Kidney (tissue), 13 donors: ENCODE measurements at regions not wholly inside any gene's neighbourhood (a gene's known extent, or its start where the extent isn't known, plus 50 kb on each side); places are given as distances from the start of the nearest gene placed in this dataset.

Source experiments
- DNase-seq, 5 donors: peaks; one replicate each; pipeline ENCODE4 v3.0.0-alpha.2; 2013 to 2020
- FAIRE-seq: peaks from 2 replicates; lab custom pipeline; 2012; peaks lifted over from hg19 to GRCh38; lab: Jason Lieb, UNC
- H3K27ac ChIP-seq, 2 donors: one replicate each; pipeline ENCODE4 v1.7.0; 2013; ENCODE audit warnings: low read depth in 2 of 2, low read length in 2 of 2, inconsistent platforms in 1 of 2
- H3K27me3 ChIP-seq: one replicate; pipeline ENCODE4 v1.7.1; 2013; ENCODE audit warnings: low read length, inconsistent platforms; ENCODE audit not compliant: control insufficient read depth, insufficient read depth
- H3K36me3 ChIP-seq, 3 donors: one replicate each; pipeline versions ENCODE4 v1.7.0 to v1.7.1; 2013; ENCODE audit warnings: low read length in 3 of 3, control low read depth in 1 of 3, inconsistent platforms in 1 of 3; ENCODE audit not compliant: insufficient read depth in 3 of 3, control insufficient read depth in 2 of 3
- H3K4me1 ChIP-seq, 3 donors: one replicate each; pipeline versions ENCODE4 v1.7.0 to v1.7.1; 2013; ENCODE audit warnings: low read length in 3 of 3, inconsistent platforms in 1 of 3, low read depth in 1 of 3; ENCODE audit not compliant: control insufficient read depth in 2 of 3, insufficient read depth in 2 of 3
- H3K4me3 ChIP-seq, 3 donors: one replicate each; pipeline versions ENCODE4 v1.7.0 to v1.8.1; 2013; ENCODE audit warnings: low read length in 3 of 3, control low read depth in 1 of 3, inconsistent platforms in 1 of 3
- H3K9ac ChIP-seq, 3 donors: one replicate each; pipeline versions ENCODE4 v1.7.0 to v1.7.1; 2013; ENCODE audit warnings: low read length in 3 of 3, control low read depth in 1 of 3, inconsistent platforms in 1 of 3
- H3K9me3 ChIP-seq, 3 donors: one replicate each; pipeline versions ENCODE4 v1.7.0 to v1.7.1; 2013; ENCODE audit warnings: low read length in 3 of 3, control low read depth in 1 of 3, inconsistent platforms in 1 of 3; ENCODE audit not compliant: control insufficient read depth in 2 of 3, insufficient read depth in 1 of 3
- intact Hi-C: fragments of 100-400 bp; cut with DNase I; formaldehyde crosslinking; loops from one replicate; pipeline ENCODE4 v1.11.1; 2022
- TF ChIP-seq, protein P1 (sequence below): IDR thresholded peaks from 3 replicates; pipeline ENCODE4 v1.5.1; 2012; ENCODE audit warnings: mild to moderate bottlenecking, moderate library complexity, borderline replicate concordance; ENCODE audit not compliant: insufficient read depth; ENCODE audit errors: extremely low read depth
- donor health status: control.
- donor health status: control.
- donor health status: control.
- donor health status: control.
- donor health status: control.
- donor health status: DM: yes; HTN: yes; CAD: no.
- donor health status: Normal renal cell carcinoma (clear cell type).

DNA sequence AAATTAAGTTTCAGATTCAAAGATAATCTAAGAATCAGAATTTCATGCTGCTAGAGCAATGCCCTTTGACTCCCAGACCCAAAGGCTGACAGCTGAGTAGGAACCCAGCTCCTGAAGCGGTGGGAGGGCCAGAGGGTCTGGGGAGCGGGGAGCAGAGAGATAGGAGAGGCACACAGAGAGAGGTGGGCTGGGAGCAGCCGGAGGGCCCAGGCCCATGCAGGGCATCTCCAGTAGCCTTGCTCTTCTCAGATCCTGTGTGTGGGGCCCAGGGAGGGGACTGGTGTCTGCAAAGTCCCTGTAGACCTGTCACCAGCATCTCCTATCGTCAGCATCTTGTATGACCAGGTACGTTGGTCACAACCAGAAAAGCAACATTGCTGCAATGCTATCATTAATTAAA, 75.3 kb upstream of the OLFM1 start:
- intact Hi-C loops = no loop called here
- Histone ChIP-seq H3K27ac (no peak overlapping the region), H3K9me3 (no peaks in the 10 kb centered on the region), H3K9ac (no peak overlapping the region), H3K27me3 (no peaks in the 10 kb centered on the region), H3K4me1 (no peaks in the 10 kb centered on the region), H3K4me3 (no peak overlapping the region), H3K36me3 (no peaks in the 10 kb centered on the region)
- no peak for FAIRE-seq
- TF ChIP-seq, protein P1, sequence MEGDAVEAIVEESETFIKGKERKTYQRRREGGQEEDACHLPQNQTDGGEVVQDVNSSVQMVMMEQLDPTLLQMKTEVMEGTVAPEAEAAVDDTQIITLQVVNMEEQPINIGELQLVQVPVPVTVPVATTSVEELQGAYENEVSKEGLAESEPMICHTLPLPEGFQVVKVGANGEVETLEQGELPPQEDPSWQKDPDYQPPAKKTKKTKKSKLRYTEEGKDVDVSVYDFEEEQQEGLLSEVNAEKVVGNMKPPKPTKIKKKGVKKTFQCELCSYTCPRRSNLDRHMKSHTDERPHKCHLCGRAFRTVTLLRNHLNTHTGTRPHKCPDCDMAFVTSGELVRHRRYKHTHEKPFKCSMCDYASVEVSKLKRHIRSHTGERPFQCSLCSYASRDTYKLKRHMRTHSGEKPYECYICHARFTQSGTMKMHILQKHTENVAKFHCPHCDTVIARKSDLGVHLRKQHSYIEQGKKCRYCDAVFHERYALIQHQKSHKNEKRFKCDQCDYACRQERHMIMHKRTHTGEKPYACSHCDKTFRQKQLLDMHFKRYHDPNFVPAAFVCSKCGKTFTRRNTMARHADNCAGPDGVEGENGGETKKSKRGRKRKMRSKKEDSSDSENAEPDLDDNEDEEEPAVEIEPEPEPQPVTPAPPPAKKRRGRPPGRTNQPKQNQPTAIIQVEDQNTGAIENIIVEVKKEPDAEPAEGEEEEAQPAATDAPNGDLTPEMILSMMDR = no peak
- DNase-seq = peak in 1 of 5 donors; percentile 48

DNA sequence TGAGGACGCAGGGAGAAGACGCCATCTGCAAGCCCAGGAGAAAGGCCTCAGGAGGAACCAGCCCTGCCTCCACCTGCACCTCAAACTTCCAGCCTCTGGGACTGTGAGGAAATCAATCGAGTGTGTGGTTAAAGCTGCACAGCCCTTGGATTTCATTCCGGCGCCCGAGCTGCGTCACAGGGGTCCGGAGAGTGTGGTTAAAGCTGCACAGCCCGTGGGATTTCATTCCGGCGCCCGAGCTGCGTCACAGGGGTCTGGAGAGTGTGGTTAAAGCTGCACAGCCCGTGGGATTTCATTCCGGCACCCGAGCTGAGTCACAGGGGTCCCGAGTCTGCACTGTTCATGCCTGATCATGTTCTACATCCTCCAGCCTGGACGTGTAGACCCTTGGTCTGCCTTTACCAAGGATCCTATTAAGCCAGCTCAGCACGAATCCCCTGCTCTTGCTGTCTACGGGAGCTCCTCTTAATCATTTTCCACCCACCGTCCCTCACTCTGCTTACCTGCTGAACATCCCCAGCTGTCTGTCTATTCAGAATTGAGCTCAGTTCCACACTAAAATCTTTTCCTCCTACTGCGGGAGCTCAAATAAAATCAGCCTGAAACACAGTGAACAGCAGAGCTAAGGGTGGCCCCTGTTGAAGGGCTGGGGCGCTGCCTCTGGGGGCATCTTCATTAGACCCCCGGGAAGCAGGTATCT, 73.0 kb upstream of the OLFM1 start:
- no peaks in the 10 kb centered on the region for H3K36me3 ChIP-seq
- H3K4me1 ChIP-seq = no peaks in the 10 kb centered on the region
- H3K9me3 ChIP-seq = no peaks in the 10 kb centered on the region
- H3K9ac ChIP-seq = no peak overlapping the region
- H3K27me3 ChIP-seq = no peaks in the 10 kb centered on the region
- TF ChIP-seq, protein P1 = no peak
- no peak overlapping the region for H3K27ac ChIP-seq
- DNase-seq (peak in 1 of 5 donors; percentile 58), FAIRE-seq (no peak)
- H3K4me3 ChIP-seq = no peak overlapping the region
- intact Hi-C loops = no loop called here

DNA sequence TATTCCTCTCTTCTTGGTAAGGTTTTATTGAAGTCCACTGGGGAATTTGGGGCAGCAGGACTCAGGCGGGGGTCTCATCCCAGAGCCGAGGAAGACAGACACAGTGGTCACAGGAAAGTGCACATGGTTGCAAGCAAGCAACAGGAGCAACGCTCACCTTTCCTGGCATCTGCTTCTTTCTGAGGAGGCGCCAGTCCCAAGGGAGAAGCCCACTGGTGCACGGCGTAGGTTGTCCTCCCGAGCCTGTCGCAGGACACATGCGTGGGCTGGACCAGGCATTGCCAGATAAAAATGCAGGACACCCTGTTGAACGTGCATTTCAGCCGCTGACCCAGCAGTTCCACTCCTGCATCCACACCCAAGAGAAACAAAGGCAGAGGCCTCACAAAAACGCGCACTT, 72.4 kb upstream of the OLFM1 start:
- intact Hi-C loops = no loop called here
- Histone ChIP-seq H3K9ac (no peak overlapping the region), H3K4me3 (no peak overlapping the region), H3K36me3 (no peaks in the 10 kb centered on the region), H3K9me3 (no peaks in the 10 kb centered on the region), H3K27me3 (no peaks in the 10 kb centered on the region), H3K4me1 (no peaks in the 10 kb centered on the region), H3K27ac (no peak overlapping the region)
- peak in 1 of 5 donors; percentile 30 for DNase-seq
- no peak for FAIRE-seq
- TF ChIP-seq, protein P1 = no peak
